SKM-1 (cell line): ENCODE measurements at regions not wholly inside any gene's neighbourhood (a gene's known extent, or its start where the extent isn't known, plus 50 kb on each side); places are given as distances from the start of the nearest gene placed in this dataset.

Experiments used
- DNase-seq: peaks from one replicate; lab custom pipeline; 2025; ENCODE audit not compliant: unreplicated experiment; lab: John Stamatoyannopoulos, UW

- no peak for DNase-seq
These were observed 202.1 kb upstream of the KLF4 start for GRCh38 chr9:107691664-107692063.

DNA sequence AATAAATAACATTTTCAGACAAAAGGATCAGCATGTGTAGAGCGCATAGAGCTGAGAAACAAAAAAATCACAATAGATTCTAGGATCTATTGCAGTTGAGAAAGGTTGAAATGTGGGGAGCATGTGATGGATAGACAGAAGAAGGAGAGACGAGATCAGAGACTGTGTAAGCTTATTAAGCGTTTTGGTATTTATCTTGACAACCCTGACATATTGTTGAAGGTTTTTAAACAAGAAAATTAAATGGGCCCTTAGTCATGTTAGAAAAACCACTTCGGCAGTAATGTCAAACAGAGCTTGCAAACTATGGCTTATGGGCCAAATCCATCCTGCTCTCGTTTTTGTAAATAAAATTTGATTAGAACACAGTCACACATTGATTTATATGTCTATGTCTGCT, 200.5 kb upstream of the KLF4 start:
- no peak for DNase-seq

DNA sequence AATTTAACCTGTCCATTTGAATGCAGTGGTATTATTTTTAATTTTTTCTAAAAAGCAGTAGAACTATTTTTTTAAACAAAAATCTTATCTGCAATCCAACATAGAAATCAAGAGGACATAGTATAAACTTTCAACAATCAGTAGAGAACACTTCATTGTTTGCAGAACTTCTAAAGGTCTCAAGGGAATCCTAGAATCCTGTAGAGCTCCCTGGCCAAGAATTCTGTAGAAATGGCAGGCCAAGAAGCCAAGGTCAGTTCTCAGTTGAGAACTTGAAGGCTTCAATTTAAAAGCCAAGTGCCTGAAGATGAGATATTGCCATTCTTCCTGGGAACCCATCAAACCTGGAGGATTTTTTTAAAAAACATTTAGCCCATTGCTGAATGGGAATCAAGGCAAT, 199.2 kb upstream of the KLF4 start:
- DNase-seq = no peak

- no peak for DNase-seq
These were observed 196.3 kb upstream of the KLF4 start for GRCh38 chr9:107685901-107686300.

GRCh38 chr9:107685376-107685775, 195.8 kb upstream of the KLF4 start:
- no peak for DNase-seq

DNA sequence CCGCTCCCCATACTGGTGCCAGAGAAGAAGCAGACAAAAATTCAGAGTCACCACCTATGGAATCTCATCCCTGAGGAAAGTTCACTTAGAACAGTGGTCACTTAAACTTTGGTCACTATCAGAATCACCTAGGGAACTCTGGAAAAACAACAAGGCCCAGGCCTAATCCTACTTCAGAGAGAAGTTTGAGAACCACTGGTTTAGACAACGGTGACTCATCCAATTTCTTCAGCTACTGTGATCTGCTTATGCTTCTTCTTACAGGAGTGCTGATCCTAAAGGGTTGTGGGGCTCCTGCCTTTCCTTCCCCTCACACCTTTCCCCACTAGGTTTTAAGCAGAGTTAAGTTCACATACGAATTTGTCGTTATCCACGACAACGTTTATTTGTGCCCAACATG, 194.7 kb upstream of the KLF4 start:
- no peak for DNase-seq

DNA sequence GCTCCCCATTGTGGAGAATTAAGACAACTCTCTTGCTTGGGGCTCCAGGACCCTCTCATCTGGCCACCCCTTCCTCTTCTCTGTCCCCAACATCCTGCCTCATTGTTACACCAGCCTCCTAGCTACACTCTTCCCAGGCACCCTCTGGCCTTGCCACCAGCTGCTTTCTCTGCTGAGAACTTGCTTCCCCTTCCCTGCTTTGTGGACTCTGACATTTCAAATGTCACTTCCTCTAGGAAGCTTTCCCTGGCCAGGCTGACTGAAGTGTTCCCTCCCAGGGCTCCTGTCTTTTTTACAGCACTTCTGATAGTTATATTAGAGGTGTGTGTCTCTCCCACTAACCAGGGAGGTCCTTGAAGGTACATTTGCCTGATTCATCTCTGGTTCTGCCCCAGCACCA, 194.0 kb upstream of the KLF4 start:
- peak; percentile 21 for DNase-seq

DNA sequence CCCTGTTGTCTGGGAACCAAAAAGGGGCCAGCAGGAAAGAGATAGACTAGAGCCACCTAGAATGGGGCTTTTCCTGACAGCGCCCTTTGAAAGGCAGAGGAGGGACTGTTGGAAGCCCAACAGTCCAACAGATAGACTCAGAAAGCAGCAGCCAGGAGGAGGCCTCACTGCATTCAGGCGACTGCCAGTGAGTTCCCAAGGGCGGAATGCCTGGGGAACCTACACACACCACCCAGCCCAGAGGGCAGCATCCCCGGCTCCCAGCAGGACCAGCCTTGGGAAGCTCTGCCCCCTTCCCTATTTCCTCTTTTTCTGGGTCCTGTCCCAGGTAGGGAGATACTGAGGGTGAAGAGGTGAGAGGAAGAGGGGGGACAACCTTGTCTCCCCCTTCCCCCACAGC, 192.4 kb upstream of the KLF4 start:
- no peak for DNase-seq

GRCh38 chr9:107675351-107676259, 186.0 kb upstream of the KLF4 start:
- DNase-seq = no peak

DNA sequence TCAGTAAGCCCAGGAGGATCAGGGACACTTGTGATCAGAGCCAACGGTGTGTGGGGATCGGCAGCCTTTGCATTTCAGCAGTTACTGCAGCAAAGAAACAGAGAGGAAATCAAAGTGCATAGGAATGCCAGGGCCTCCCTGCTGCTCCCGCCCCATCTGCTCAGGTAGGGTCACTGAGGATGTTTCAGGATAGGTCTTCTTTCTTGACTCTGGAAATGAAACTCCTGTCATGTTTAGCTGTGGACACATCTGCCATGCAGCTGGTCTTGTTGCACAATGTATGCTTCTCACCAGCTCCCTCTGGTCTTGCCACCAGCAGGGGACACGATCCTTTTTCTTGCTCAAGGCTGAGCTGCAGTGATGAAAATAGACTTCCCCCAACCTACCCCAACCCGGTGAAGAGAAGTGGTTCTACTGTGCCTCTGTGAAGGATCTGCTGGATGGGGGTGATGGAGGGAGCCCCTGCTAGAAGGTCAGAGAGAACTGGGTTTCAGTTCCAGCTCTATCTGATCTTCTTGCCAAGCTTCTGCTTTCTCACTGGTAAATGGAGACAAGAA, 185.2 kb upstream of the KLF4 start:
- peak; percentile 50 for DNase-seq

GRCh38 chr9:107673861-107674720, 184.5 kb upstream of the KLF4 start:
- no peak for DNase-seq

DNA sequence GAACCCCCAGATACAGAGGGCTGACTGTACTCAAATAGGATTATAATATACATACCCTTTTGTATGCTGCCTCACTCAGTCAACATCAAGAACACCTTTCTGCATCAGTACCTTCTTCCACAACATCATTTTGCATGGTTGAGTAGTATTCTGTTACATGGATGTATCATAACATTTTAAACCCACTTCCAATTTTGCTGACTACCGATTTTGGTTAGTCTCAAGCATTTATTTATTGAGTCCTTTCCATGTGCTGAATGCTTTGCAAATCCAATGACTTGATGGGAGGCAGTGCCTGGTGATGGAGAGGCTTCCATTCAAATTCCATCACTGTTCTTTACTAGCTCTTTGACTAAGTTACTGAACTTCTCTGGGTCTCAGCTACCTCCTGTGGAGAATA, 182.0 kb upstream of the KLF4 start:
- DNase-seq = no peak

DNA sequence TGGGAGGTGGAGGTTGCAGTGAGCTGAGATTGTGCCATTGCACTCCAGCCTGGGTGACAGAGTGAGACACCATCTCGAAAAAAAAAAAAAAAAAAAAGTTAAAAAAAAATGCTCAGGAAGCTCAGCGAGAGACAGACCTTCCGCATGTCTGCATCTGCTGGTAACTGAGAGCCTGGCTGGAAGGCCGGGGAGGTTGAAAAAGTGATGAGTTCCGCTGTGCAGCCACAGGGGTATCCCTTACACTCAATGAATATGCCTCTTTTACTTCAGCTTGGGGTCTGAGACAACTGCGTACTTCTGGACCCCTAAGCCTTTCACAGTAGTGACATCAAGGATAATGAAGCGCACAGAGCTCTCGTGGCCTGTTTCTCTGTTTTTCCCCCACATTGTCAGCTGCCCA, 179.9 kb upstream of the KLF4 start:
- no peak for DNase-seq

DNA sequence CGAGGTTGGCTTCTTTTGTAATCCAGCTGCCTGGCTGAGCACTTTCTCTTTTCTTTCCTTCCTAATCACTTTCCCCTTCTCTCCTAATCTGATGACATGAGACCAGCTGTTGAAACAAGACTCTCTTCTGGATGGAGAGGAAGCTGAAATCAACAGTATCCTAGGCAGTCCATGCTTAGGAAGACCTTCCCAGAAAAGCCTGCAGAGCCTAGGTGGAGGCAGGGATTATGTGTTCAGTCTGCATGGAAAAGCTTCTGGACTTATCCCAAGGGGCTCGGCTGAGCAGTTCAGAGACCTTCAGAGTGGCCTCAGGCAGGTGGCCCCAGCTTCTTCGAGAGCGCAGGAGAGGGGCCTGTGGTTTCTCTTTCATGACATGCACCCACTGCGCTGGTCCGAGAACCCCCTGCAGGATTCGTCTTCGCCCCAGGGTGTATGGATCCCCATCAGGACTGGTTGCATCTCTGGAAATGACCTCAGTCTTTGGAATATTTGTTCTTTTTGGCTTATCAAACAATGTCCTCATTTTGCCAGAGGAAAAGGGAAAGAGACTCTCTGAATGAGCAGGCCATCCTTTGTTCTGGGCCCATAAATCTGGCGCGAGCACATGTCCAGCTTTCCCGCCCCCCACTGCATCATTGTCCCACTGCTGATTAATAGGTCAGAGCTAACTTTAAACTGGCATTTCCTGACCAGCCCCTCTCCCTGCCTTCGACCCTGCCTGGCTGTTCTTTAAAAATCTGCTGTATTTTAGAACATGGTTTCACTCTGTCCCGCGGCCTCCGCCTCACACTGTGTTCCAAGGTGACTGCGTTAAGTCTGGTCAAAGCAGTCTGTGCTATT, 177.9 kb upstream of the KLF4 start:
- DNase-seq = no peak

- DNase-seq = no peak
These were observed 175.5 kb upstream of the KLF4 start for GRCh38 chr9:107665057-107665456.

DNA sequence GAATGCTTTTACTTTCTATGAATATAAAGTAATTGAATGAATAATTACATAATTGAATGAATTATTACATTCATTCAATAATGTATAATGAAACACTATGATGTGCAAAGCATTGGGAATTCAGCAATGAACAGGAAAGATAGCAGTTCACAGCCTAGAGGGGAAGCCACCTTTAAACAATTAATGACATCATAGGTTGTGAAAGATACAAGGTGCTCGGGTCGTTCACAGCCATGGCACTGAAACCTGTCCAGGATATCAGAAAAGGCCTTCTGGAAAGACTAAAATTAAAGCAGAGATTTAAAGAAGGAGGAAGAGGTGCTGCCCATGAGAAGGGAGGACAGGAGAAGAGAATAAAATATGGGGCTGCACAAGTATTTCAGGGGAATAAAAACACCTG, 171.4 kb upstream of the KLF4 start:
- DNase-seq = no peak

GRCh38 chr9:107653263-107653821, 163.8 kb upstream of the KLF4 start:
- DNase-seq = no peak

- no peak for DNase-seq
These were observed 161.4 kb upstream of the KLF4 start for GRCh38 chr9:107650995-107651394.

DNA sequence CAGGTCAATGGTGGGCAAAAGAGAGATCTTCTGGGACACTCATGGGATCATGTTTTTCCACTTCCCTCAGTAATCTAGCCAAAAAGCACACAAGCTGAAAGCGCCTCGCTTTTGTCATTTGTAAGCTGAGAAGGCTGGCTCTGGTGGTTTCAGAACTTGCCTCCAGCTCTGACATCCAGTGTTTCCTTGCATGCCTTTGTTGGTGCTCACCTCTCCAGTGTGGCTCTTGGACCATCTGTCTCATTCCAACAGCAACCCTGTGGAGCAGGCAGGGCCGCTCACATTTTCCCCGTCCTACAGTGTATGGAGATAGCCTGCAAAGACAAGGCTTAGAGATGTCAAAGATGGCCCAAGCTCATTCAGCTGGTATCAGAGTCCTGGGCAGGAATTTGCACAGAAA, 160.8 kb upstream of the KLF4 start:
- no peak for DNase-seq

DNA sequence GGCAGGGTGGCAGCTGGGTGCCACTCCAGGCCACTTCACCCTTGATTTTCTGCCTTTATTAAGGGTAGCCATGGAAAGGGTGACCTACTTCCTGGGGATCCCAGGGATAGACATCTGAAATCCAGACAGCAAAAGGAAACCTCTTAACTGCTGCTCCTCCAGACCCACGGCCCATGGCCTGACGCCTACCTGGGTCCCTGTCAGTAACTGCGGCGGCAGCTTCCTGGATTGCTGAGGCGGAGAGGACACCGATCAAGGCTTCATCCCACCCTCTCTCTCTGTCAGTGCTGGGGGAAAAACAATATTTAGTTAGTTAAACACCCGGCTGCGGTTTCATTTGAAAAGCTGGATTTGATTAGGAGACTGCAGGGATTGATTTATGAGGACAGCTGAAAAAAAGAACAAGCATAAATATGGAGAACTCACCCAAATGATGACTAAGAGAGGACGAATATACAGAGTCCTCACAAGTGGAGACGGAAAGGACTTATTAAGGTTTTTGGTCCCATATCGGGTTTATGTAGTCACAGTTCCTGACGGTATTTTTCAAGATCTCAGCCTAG, 158.7 kb upstream of the KLF4 start:
- DNase-seq = no peak
